Stimulated activated CD8-positive, alpha-beta memory T cell treated with anti-CD3 and anti-CD28 coated beads, Interleukin-15, amount 100 ng/mL, for 48 hours (primary cell): ENCODE measurements at regions not wholly inside any gene's neighbourhood (a gene's known extent, or its start where the extent isn't known, plus 50 kb on each side); places are given as distances from the start of the nearest gene placed in this dataset.

Experiments used
- DNase-seq, 2 donors: peaks; one replicate each; pipeline ENCODE4 v3.0.0-alpha.2; 2020; ENCODE audit warnings: low read depth in 2 of 2

DNA sequence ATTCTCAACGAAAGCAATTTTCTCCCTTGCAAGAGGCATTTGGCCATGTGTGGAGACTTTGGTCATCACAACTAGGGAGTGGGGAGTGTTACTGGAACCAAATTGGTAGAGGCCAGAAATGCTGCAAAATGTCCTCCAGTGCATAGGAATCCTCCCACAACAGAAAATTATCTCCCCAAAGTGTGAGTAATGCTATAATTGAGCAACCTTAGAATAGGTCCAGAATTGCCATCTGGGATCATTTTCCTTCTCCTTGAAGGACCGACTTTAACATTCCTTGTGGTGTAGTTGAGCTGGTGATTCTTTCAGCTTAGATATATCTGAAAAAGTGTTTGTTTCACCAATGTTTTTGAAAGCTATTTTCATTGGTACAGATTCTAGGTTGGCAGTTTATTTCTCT is 111.2 kb upstream of the SMIM21 start:
- DNase-seq = no peak

DNA sequence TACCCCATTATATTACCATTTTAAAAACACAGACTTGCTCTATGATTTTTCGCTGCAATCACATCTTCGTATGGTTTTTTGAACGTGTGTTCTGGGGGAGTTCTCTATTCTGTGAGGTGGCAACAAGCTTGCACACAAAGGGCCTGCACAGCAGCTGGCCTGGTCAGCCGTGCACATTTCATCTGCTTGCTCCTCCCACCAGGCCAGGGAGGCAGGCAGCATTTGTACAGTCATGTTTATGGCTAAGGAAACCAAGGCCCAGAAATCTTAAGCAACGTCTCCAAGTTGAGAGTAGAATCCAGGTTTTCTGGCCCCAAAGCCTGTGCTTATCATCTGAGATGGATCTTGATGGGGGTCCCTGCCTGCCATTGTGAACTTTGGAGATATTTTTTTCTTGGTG is 106.4 kb upstream of the SMIM21 start:
- no peak for DNase-seq

DNA sequence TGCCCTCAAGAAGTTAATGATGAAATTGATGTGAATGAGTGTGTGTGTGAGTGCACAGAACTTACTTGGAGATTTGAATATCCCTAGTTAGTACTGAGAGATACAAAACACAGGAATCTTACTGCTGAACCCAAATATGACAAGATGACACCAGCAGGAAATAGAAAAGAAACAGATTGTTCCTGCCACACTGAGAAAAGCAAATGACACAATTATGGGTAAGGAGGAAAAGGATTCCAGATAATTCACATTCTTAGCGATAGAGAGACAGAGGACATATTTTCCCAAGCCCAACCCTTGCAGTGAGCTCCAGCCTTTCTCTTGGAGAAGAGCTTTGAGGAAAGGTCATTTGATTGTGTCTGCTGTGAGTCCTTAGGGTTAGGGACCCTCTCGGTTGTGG is 105.7 kb upstream of the SMIM21 start:
- DNase-seq = no peak

DNA sequence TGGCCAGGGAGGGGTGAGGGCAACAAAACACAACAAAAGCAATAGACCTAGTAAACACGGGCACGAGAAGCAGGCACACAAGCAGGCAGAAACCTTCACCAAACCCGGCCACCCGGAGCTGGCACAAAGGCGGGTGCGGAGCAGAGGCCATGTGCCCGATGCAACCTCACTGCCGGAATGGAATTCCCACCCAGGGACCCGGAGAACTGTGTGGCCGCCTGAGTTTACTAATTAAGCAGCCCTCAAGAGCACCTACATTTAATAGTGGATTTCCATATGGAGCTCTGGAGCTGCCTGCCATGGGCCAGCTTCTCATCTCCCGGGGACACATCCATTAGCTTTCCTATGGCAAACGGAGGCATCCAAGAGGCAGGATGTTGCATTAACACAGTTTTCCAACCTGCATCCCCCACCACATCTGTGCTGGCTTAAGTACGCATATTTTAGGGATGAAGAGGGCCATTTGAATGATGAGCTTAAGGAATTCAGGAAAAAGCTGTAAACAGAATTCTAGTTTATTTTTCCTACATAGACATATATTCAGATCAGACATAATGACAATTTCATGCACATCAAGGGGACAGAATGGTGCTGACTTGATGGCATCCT is 104.5 kb upstream of the SMIM21 start:
- DNase-seq = no peak

DNA sequence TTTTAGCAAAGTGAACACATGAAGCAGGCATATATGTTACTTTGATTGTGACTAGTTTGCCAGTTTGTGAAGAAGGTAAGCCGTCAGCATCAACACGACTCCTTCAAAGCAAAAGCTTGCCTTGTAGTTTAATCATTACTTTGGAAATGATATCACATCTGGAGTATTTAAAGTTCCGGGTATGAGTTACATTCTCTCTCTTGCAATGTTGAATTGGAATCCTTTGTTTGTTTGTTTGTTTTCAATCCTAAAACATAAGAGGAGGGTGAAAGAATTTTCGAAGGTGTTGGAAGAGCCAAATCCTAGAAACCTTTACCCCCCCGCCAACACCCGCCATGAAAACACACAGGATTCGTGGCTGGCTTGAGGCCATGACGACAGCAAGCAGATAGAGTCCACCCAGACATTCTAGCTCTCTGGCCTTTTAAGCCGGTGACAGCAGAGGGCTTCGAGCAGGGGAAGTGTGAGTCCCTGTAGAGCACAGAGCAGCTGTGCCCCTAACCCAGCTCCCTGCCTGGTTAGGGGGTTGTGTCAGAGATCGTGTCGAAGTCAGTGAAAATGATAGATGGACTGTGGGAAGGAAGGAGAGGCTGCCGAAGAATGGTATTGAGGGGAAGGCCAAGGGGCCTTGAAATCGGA is 103.8 kb upstream of the SMIM21 start:
- no peak for DNase-seq

DNA sequence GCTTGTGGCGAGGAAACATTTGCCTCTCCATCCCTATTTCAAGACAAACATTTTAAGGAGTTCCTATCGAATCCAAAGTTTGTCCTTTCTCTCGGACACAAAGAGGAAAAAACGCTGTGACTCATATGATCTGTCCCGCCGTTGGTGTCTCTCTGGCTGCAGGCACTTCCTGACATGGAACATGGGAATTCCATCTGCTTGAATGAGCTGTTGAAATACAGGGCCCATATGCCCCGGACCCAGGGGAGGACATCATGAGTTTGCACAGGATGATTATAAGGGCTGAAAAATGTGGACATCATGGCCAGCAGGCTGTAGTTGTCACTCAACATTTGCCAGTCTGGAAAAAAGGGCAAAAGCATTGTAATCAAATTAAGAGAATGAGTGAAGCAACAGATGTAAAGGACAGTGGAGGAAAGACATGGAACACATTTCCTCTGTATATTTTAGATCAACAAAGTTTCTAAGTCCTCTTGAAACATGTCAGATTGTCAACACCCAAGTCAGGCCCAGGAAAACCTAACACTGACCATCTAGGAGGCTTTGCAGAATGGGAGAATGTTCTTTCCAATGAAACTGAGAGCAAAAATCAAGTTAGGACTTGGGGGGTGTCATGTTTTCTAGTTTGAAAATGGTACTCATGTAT is 103.2 kb upstream of the SMIM21 start:
- DNase-seq = no peak

DNA sequence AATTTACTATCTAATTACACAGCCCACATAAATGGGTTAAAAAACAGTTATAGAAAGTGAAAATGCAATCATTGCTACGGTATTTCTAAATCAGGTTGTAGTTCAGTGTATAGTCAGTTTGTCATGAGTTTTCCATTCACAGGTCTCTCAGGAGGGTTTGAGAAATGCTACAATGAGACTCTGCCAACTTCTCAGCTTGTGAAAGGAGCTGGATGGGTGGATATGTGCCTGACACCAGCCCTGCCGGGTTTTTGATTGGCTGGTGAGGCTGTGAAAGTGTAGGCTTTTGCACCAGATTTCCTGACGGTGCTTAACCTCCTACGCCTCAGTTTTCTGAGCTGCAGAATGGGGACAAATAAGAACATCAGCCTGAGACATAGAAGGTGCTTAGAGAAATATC is 102.6 kb upstream of the SMIM21 start:
- DNase-seq = no peak

DNA sequence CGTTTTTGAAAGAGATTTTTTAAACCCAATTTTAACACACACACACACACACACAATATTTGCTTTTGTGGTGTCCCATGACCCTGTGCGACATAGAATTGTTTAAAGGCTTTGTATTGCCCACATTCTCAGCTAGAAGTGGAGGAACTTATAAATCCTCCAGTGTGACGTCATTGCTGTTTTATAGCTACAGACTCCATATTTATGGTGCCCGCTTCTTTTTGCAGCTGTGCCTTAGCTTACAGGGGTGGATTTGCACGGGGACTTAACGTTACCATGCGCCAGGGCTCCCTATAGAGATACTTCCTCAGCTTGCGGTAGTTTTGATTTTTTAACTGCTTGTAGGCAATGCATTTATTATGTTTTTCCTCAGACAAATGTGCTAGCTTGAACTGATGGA is 101.9 kb upstream of the SMIM21 start:
- no peak for DNase-seq

DNA sequence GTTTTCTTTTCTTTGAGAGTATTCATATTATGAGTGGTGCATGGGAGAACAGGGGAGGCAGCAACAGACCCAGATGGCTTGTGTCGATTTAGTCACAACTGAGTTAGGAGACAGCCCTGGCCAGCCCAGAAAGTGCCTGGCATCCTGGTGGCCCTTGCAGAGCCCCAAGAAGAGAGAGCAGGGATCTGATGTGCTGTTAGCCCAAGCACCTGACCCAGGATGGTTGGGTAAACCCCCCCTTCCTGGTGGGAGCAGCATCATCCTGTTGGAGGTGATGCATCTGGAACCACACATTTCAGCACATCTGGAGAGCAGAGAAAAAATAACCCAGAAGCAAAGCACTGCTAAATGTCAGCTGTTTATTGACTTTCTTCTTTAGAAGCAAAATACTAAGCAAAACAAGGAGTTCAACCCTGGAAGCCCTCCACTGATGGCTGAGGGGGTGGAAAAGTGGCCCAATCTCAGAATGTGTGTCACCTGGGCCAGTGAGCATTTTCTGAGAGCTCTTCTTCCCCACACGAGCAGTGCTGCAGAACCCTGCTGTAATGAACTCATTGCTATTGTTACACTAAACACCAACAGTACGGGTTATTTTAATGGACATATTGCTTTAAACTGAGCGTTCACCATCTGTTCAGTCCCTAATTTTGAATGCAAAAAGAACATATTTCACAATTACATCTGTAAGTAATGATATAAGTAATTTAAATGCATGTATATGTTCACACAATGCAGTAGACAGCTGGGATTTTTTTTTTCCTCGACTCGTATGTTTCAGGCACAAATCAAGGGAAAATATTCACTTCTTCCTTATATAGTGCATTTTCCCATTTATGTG is 100.6 kb upstream of the SMIM21 start:
- DNase-seq = no peak

DNA sequence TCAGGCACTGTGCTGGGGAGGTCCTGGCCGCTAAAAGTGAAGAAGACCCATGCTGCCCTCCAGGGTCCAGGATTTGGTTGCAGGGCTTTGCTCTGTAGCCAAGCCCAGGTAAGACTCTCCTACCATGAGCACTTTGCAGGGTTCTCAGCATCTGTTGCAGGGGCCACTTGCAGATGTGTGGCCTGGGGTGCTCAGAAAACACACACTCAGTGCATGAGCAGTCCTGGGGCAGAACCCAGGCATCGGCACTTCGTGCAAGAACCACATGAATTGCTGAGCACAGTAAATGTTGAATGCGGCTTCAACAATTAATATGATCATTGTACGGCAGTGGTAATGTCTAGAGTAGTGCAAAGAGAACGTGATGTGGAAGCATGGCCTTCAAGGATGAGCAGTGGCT is 98.5 kb upstream of the SMIM21 start:
- DNase-seq = no peak

DNA sequence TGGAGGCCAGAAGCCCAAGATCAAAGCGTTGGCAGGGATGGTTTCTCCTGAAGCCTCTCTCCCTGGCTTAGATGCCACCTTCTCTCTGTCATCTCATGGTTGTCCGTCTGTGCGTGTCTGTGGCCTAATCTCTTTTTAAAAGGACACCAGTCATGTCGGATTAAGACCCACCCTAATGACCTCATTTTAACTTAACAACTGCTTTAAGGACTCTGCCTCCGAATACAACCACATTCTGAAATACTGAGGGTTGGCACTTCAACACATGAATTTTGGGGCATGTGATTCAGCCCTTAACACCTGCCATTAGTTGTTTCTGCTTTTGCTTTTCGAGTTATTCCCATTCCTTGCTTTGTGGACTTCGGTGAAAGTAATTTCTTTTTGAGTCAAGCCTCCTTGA is 97.8 kb upstream of the SMIM21 start:
- DNase-seq = no peak

DNA sequence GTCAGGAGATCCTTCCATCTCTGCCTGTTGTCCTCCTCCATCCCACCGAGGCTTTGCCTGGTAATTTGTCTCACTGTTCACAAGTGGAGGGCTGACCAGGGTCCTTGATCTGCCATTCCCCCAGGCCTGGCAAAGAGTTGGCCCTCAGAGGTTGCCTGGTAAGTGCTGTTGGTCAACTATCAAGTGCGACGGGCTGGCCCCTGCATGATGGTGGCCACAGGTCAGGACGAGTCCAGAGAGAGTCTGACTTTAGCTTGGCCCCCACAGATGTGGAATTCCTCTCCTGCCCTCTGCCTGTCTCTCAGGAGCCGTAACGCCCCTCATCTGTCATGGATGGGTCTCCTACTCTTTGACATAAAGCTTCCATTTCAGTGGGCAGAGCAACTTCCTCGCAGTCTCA is 97.3 kb upstream of the SMIM21 start:
- DNase-seq = no peak

DNA sequence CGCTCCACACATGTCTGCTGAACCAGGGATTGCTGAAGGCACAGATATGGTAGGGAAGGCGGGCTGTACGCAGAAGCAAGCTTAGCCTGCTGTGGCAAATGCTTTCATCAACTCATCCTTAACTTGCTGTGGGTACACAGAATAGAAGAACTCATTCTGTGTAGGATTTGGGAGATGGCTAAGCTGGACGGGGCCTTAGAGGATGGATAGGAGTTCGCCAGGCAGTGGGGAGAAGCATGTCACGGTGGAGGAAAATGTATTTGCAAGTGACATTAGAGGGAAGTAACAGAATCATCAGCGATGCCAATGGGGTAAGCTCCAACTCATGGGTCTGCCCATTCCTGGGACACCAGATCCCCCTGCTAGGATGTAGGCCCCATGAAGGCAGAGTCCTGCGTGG is 96.7 kb upstream of the SMIM21 start:
- DNase-seq = no peak

DNA sequence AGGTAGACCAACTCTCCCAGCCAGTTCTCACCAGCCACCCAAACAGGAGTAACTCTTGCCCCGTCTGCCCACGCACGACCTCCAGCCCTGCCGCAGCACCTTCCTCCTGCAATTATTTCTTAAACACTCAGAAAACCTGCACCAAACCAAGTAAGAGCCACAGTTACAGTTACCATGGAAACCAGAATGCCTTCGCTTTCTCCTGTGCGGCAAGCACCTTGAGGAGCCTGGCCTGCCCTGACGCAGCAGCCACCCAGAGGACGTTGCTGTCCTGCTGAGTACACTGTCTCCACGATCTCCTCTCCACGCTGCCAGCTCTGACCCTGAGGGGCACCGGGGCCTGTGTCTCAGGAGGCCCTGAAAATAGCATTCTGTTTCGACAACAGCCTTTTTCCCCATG is 94.3 kb upstream of the SMIM21 start:
- DNase-seq = no peak

DNA sequence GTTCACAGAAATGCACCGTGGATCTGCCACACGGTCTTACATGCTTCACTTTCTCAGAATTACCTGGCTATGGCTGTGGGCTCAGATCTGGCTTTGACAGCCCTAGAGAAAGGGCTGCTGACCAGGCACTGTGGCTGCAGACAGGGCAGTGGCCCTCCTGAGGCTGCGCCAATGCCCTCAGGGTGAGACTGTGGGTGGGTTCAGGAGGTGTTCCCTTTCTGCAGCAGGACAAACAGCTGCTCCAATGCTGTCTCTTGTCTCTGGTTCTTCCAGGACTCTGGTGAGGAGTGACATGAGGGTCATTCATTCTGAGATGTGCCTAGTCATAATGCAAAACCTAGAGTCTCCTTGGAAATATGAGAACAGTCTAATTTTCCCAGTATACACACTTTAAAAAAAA is 90.5 kb upstream of the SMIM21 start:
- DNase-seq = no peak

DNA sequence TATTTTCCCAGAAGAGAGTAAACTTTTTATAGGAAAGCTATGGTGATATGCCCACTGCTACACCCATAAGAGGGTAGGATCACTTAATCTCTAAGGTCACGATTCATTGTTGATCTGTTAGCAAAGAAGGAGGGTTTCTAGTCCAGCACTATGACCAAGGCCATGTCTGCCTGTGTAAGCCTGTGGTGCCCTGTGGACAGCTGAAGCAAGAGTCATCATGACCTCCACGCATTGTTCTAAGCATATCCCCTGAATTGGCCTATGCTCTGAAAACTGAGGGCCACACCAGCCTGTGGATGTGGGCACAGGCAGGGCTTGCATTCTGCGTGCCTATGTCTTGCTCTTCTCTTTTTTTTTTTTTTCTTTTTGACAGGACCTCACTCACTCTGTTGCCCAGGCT is 89.8 kb upstream of the SMIM21 start:
- no peak for DNase-seq

DNA sequence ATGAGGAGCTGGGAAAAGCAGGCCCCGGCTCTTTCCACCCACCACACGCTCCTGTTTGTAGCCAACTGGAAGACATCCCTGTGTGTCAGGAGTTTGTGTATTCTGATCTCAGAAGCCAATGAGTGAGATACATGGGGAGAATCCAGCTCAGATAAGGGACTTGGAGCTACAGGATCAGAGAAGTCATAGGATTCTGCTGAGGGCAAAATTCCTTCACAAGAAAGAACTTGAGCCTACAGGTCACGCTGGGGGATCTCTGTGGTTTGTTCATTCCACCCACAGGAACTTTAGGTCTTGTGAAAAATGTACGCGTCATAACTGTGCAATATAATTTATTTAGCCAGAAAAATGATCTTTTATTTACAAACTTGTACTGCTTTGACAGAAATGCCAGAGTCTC is 80.1 kb upstream of the SMIM21 start:
- no peak for DNase-seq

DNA sequence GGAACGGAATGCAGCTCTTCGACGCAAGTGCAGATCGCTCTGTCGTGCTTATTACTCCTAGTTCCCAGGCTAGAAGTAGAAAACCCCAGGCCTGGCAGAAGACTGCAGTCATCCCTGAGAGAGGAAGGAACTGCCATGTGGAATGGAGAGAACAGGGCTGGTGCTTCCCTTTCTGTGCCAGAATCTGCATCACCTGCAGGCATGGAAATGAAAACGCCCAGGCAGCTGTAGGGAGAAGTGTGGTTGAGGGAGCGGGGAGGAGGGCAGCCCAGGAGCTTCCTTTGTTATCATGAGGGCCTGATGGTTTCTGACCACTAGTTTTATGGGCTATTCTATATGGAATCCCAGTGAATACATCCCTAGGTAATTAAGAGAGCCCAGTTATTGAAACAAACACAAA is 79.4 kb upstream of the SMIM21 start:
- no peak for DNase-seq

DNA sequence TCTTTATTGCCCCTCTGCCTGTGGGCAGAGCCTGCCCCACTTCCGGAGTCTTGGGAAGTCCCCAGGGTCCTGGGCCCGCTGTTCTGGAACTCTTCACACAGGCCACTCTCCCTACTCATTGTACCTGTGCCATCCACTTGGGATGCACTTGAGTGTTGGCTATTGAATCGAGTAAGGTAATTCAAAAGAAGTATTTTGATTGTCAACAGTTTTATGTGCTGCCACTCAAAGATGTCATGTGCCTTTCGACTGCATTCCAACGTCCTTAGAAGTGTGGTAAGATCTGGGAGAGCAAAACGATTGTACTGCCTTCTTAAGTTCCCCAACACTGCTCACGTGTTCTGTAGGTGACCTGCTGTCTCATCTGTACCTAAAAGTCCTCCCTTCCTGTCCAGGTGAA is 77.0 kb upstream of the SMIM21 start:
- DNase-seq = no peak

DNA sequence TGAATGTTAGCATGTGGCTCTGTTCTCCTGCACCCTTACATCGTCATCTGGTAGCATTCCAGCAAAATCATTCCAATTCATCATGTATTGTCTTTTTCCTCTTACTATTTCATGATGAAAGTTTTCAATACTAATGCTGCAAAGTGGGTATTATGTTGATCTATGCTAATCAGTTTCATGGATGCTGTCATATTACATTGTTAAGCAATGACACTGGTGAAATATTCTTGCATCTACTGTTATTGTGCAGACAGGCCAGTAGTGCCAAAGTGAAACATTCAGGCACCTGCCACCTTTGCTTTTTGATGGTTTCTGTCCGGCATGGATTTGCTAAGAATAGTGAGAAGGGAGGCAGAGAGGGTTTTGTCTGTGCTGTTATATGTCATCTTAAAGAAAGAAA is 76.1 kb upstream of the SMIM21 start:
- no peak for DNase-seq

DNA sequence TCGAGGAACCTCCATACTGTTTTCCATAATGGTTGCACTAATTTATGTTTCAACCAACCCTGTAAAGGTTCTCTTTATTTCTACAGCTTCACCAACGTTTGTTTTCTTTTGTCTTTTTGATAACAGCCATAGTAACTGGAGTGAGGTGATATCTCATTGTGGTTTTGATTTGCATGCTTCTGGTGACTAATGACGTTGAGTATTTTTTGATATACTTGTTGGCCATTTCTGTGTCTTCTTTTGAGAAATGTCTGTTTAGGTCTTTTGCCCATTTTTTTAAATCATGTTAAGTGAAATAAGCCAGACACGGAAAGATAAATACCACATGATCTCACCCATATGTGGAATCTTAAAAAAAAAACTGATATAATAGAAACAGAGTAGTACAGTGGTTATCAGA is 74.8 kb upstream of the SMIM21 start:
- DNase-seq = no peak

DNA sequence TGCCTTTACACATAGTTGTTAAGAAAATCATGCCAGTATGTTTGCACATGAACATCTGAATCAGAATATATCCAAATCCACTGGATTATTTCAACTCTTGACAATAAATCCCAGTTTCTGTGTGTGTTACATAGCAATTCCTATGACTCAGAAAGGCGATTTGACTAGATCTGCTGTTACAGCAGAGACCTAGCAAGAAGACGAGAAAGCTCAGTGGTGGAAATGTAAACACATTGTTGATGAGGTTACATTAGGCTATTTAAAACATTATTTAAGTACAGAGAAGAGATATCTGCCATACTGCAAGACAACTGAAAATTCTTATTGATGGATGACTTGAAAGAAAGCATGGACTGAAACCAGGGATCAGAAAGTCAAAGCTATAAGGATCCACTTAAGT is 73.0 kb upstream of the SMIM21 start:
- no peak for DNase-seq
